Neural progenitor cell (in vitro differentiated cells): ENCODE measurements at regions not wholly inside any gene's neighbourhood (a gene's known extent, or its start where the extent isn't known, plus 50 kb on each side); places are given as distances from the start of the nearest gene placed in this dataset.

Experiments
- EZH2 ChIP-seq: fragments of 200-600 bp; sonication (generic); IDR thresholded peaks from 2 replicates; pipeline ENCODE4 v1.6.1; 2017; ENCODE audit warnings: antibody characterized with exemption, mild to moderate bottlenecking, moderate library complexity
- EZH2phosphoT487 ChIP-seq: fragments of 200-600 bp; sonication (generic); IDR thresholded peaks from 2 replicates; pipeline ENCODE4 v1.6.1; 2017; ENCODE audit warnings: antibody characterized with exemption
- TF ChIP-seq, protein P1 (sequence below): fragments of 200-600 bp; sonication (generic); IDR thresholded peaks from 2 replicates; pipeline ENCODE4 v1.5.1; 2017; ENCODE audit warnings: antibody characterized with exemption, mild to moderate bottlenecking

- TF ChIP-seq, protein P1, sequence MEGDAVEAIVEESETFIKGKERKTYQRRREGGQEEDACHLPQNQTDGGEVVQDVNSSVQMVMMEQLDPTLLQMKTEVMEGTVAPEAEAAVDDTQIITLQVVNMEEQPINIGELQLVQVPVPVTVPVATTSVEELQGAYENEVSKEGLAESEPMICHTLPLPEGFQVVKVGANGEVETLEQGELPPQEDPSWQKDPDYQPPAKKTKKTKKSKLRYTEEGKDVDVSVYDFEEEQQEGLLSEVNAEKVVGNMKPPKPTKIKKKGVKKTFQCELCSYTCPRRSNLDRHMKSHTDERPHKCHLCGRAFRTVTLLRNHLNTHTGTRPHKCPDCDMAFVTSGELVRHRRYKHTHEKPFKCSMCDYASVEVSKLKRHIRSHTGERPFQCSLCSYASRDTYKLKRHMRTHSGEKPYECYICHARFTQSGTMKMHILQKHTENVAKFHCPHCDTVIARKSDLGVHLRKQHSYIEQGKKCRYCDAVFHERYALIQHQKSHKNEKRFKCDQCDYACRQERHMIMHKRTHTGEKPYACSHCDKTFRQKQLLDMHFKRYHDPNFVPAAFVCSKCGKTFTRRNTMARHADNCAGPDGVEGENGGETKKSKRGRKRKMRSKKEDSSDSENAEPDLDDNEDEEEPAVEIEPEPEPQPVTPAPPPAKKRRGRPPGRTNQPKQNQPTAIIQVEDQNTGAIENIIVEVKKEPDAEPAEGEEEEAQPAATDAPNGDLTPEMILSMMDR: no peak
- TF ChIP-seq EZH2 (no peak), EZH2phosphoT487 (no peak)
These were observed 115.5 kb downstream of the CCDC59 start for GRCh38 chr12:82242729-82243128.
